Endothelial cell of umbilical vein (primary cell): ENCODE measurements at regions not wholly inside any gene's neighbourhood (a gene's known extent, or its start where the extent isn't known, plus 50 kb on each side); places are given as distances from the start of the nearest gene placed in this dataset.

Source experiments
- BruUV-seq: library from RNA; stranded (reverse); fragments of 400-500 nt; replicated peaks from 2 replicates; lab custom pipeline; 2021; lab: Mats Ljungman, UMichigan
- CTCF ChIA-PET: fragments of 300-600, 350-600 bp; sonication (Branson Sonifier 250); formaldehyde crosslinking; loops from one replicate; lab custom pipeline; 2021; ENCODE audit warnings: antibody characterized with exemption, inconsistent platforms; lab: Charles Lee
- POLR2A ChIA-PET: fragments of 300-600, 350-600 bp; sonication (Branson Sonifier 250); formaldehyde crosslinking; loops from one replicate; lab custom pipeline; 2021; ENCODE audit warnings: antibody characterized with exemption, inconsistent platforms; lab: Charles Lee
- DNase-seq: peaks from one replicate; pipeline ENCODE4 v3.0.0-alpha.2; 2011; ENCODE audit warnings: low read depth, low spot score
- FAIRE-seq: peaks from 2 replicates; lab custom pipeline; 2011; peaks lifted over from hg19 to GRCh38; lab: Jason Lieb, UNC
- H2AFZ ChIP-seq: 2 replicates; pipeline ENCODE4 v1.6.0; 2012; ENCODE audit warnings: low read depth, low read length, control low read depth, inconsistent platforms
- H3K27ac ChIP-seq: 2 replicates; pipeline ENCODE4 v1.5.1; 2011; ENCODE audit warnings: low read depth, mild to moderate bottlenecking, control low read depth, low read length, moderate library complexity; ENCODE audit not compliant: insufficient read depth
- H3K27me3 ChIP-seq, 2 experiments: 2 replicates each; pipeline versions ENCODE4 v1.6.0 to v1.6.1; 2011; ENCODE audit warnings: low read length in 2 of 2, mixed read lengths in 1 of 2; ENCODE audit not compliant: control insufficient read depth in 2 of 2, insufficient read depth in 2 of 2
- H3K36me3 ChIP-seq, 2 experiments: 2 replicates in 1 of 2; 3 replicates in 1 of 2; pipeline ENCODE4 v1.5.1; 2011; ENCODE audit warnings: low read length in 2 of 2, mild to moderate bottlenecking in 1 of 2, moderate library complexity in 1 of 2; ENCODE audit not compliant: control insufficient read depth in 2 of 2, insufficient read depth in 2 of 2; ENCODE audit errors: extremely low read depth in 1 of 2
- H3K4me1 ChIP-seq: 3 replicates; pipeline ENCODE4 v1.5.1; 2011; ENCODE audit warnings: mild to moderate bottlenecking, low read length; ENCODE audit not compliant: control insufficient read depth, insufficient read depth; ENCODE audit errors: extremely low read depth
- H3K4me2 ChIP-seq: 2 replicates; pipeline ENCODE4 v1.6.1; 2011; ENCODE audit warnings: low read length, control low read depth, mixed read lengths; ENCODE audit not compliant: insufficient read depth
- H3K4me3 ChIP-seq, 3 experiments: fragments of 200-600 bp in 1 of 3; sonication (generic), shearing (Covaris generic) in 1 of 3; replicated peaks in 1 of 3; 2 replicates each; pipeline ENCODE4 v1.5.1; 2011 to 2016; ENCODE audit warnings: control low read depth in 3 of 3, low read length in 3 of 3, mild to moderate bottlenecking in 2 of 3, inconsistent platforms in 1 of 3, low read depth in 1 of 3, moderate library complexity in 1 of 3; ENCODE audit not compliant: insufficient read depth in 1 of 3
- H3K79me2 ChIP-seq: 2 replicates; pipeline ENCODE4 v1.6.0; 2012; ENCODE audit warnings: low read length, inconsistent platforms; ENCODE audit not compliant: control insufficient read depth, insufficient read depth
- H3K9ac ChIP-seq: replicated peaks from 2 replicates; pipeline ENCODE3; 2011; ENCODE audit warnings: low read length, control low read depth; ENCODE audit not compliant: insufficient read depth; ENCODE audit errors: extremely low read depth
- H3K9me1 ChIP-seq: replicated peaks from 3 replicates; pipeline ENCODE4 v1.6.0; 2011; ENCODE audit warnings: mild to moderate bottlenecking, low read length; ENCODE audit not compliant: control insufficient read depth, insufficient read depth; ENCODE audit errors: extremely low read depth
- H3K9me3 ChIP-seq: replicated peaks from 2 replicates; pipeline ENCODE4 v1.5.1; 2012; ENCODE audit warnings: low read length, inconsistent platforms; ENCODE audit not compliant: control insufficient read depth, insufficient read depth
- H4K20me1 ChIP-seq: replicated peaks from 2 replicates; pipeline ENCODE3; 2011; ENCODE audit warnings: mild to moderate bottlenecking, low read length; ENCODE audit not compliant: control insufficient read depth, insufficient read depth; ENCODE audit errors: extremely low read depth
- CTCF ChIP-seq, 2 donors: IDR thresholded peaks; 1 replicate in 1 of 2; 2 replicates in 1 of 2; pipeline ENCODE4 v1.5.1; 2011; ENCODE audit warnings: low read length in 2 of 2, mild to moderate bottlenecking in 2 of 2, moderate library complexity in 2 of 2, control low read depth in 1 of 2, inconsistent platforms in 1 of 2, low read depth in 1 of 2; ENCODE audit not compliant: insufficient read depth in 1 of 2; ENCODE audit errors: extremely low read depth in 1 of 2
- EZH2 ChIP-seq: IDR thresholded peaks from 2 replicates; pipeline ENCODE4 v1.6.1; 2012; ENCODE audit warnings: borderline replicate concordance, low read depth, mild to moderate bottlenecking, moderate library complexity, low read length, inconsistent platforms; ENCODE audit not compliant: severe bottlenecking
- FOS ChIP-seq: IDR thresholded peaks from 2 replicates; pipeline ENCODE4 v1.6.1; 2011; ENCODE audit warnings: mild to moderate bottlenecking, low read length, moderate library complexity, borderline replicate concordance; ENCODE audit not compliant: insufficient read depth
- GATA2 ChIP-seq: IDR thresholded peaks from 2 replicates; pipeline ENCODE4 v1.7.0; 2011; ENCODE audit warnings: low read depth, mild to moderate bottlenecking, moderate library complexity, mixed read lengths, low read length; ENCODE audit not compliant: insufficient read length, insufficient read depth
- JUN ChIP-seq: IDR thresholded peaks from 2 replicates; pipeline ENCODE4 v1.6.1; 2011; ENCODE audit warnings: borderline replicate concordance, low read depth; ENCODE audit not compliant: insufficient read length, insufficient read depth
- MYC ChIP-seq: IDR thresholded peaks from one replicate; pipeline ENCODE4 v1.6.1; 2011; ENCODE audit warnings: mild to moderate bottlenecking, low read depth, low read length
- POLR2A ChIP-seq: IDR thresholded peaks from 2 replicates; pipeline ENCODE4 v1.6.1; 2012; ENCODE audit warnings: low read depth, mild to moderate bottlenecking, control low read depth, low read length
- POLR2AphosphoS5 ChIP-seq: IDR thresholded peaks from 2 replicates; pipeline ENCODE4 v1.6.1; 2012; ENCODE audit warnings: low read depth, mild to moderate bottlenecking, control low read depth, low read length, moderate library complexity; ENCODE audit not compliant: insufficient read depth
- dilution Hi-C: fragments of 300-500 bp; cut with MboI; formaldehyde crosslinking; loops from one replicate; pipeline ENCODE4 v1.15.0; 2019; ENCODE audit warnings: low sequenced_read_pairs; ENCODE audit not compliant: extremely low pct_ligation_motif_present
- intact Hi-C: fragments of 100-400 bp; cut with micrococcal nuclease; formaldehyde crosslinking; loops from one replicate; pipeline ENCODE4 v1.10.0; 2022
- TF ChIP-seq, protein P1 (sequence below): IDR thresholded peaks from 2 replicates; pipeline ENCODE4 v1.6.1; 2011; ENCODE audit not compliant: insufficient read depth, insufficient read length

DNA sequence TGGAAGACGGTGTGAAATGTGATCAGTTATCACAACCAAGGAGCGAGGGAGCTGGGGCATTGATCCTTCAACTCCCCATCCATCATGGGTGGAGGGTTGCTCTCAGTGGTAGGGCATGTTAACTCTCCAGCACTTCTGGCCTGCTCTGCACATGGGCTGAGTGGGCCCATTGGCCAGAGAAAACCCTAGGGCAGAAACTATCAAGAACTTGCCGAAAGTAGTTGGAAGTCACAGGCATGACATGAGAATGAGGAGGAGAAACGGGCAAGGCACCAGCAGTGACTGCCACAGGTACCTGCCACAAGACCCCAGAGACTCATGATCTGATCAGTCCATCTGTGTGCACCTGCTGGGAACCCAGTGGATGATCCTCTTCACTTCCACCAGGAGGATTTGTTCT lies 50.9 kb upstream of the CXCL14 start:
- Histone ChIP-seq H3K36me3 (no peaks in the 10 kb centered on the region), H4K20me1 (no peaks in the 10 kb centered on the region), H3K4me2 (no peak overlapping the region), H3K27me3 (no peaks in the 10 kb centered on the region), H3K79me2 (no peaks in the 10 kb centered on the region), H3K27ac (no peak overlapping the region), H3K9me1 (no peaks in the 10 kb centered on the region), H3K4me1 (no peaks in the 10 kb centered on the region), H3K4me3 (no peak overlapping the region), H3K9ac (no peak overlapping the region), H2AFZ (no peak overlapping the region), H3K9me3 (no peaks in the 10 kb centered on the region)
- dilution Hi-C loops = no loop called here
- no peak for TF ChIP-seq MYC
- TF ChIP-seq CTCF (IDR thresholded peaks at IDR 0.05; ENCODE audit: extremely low read depth in 1 of 2, insufficient read depth in 1 of 2, low read depth in 1 of 2, low read length in 2 of 2) = no peak
- TF ChIP-seq JUN = no peak
- TF ChIP-seq, protein P1, sequence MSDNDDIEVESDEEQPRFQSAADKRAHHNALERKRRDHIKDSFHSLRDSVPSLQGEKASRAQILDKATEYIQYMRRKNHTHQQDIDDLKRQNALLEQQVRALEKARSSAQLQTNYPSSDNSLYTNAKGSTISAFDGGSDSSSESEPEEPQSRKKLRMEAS = no peak
- no peak for TF ChIP-seq FOS
- no peak for TF ChIP-seq POLR2AphosphoS5
- no peak for TF ChIP-seq POLR2A
- TF ChIP-seq EZH2 = no peak
- TF ChIP-seq GATA2 = no peak
- FAIRE-seq (no peak), DNase-seq (no peak)
- no TSS peak for BruUV-seq
- CTCF ChIA-PET = no interaction called here
- intact Hi-C loops = no loop called here
- POLR2A ChIA-PET = no interaction called here
